Prostate gland (tissue), 2 donors: ENCODE measurements at regions not wholly inside any gene's neighbourhood (a gene's known extent, or its start where the extent isn't known, plus 50 kb on each side); places are given as distances from the start of the nearest gene placed in this dataset.

Source experiments
- DNase-seq: peaks from one replicate; pipeline ENCODE4 v3.0.0-alpha.2; 2019; ENCODE audit warnings: low spot score
- H3K27ac ChIP-seq, 2 donors: fragments of 200-600 bp; sonication (generic); 2 replicates each; pipeline ENCODE4 v1.5.1; 2017 to 2019
- H3K27me3 ChIP-seq: fragments of 200-600 bp; sonication (generic); replicated peaks from 2 replicates; pipeline ENCODE4 v1.5.1; 2019; ENCODE audit not compliant: insufficient read depth
- H3K36me3 ChIP-seq, 2 donors: fragments of 200-600 bp; sonication (generic); 1 replicate in 1 of 2; 2 replicates in 1 of 2; pipeline versions ENCODE4 v1.5.1 to v1.8.1; 2017 to 2019
- H3K4me1 ChIP-seq: fragments of 200-600 bp; sonication (generic); replicated peaks from 2 replicates; pipeline ENCODE4 v1.5.1; 2019
- H3K4me3 ChIP-seq, 2 donors: fragments of 200-600 bp; sonication (generic); 2 replicates each; pipeline ENCODE4 v1.5.1; 2017 to 2019
- H3K9me3 ChIP-seq: fragments of 200-600 bp; sonication (generic); 2 replicates; pipeline ENCODE4 v1.5.1; 2017
- CTCF ChIP-seq, 4 experiments: fragments of 200-600 bp in 2 of 4; fragments of 450-650 bp in 2 of 4; sonication (generic) in 2 of 4; IDR thresholded peaks; 1 replicate in 3 of 4; 2 replicates in 1 of 4; pipeline ENCODE4 v1.5.1; 2016 to 2019; ENCODE audit warnings: antibody characterized with exemption in 4 of 4, mild to moderate bottlenecking in 2 of 4, moderate library complexity in 2 of 4
- POLR2A ChIP-seq: fragments of 450-650 bp; IDR thresholded peaks from one replicate; pipeline ENCODE4 v1.6.1; 2016; ENCODE audit warnings: antibody characterized with exemption, mild to moderate bottlenecking
- POLR2AphosphoS5 ChIP-seq: sonication (generic); formaldehyde crosslinking; IDR thresholded peaks from one replicate; pipeline ENCODE4 v1.6.1; 2017; ENCODE audit warnings: antibody characterized with exemption
- WGBS: methylation state at CpG from one replicate; pipeline ENCODE4 v1.1.5; 2018; 5-methylcytosine and 5-hydroxymethylcytosine counted together
- intact Hi-C: fragments of 100-400 bp; cut with DNase I; formaldehyde crosslinking; loops from one replicate; pipeline ENCODE4 v1.14.2; 2022

- no peak for DNase-seq
These were observed 342.7 kb upstream of the SATB1 start for GRCh38 chr3:18767756-18768303.

GRCh38 chr3:18766974-18767373 lies 341.8 kb upstream of the SATB1 start:
- 14% methylated on average over 2 of the region's 2 CpGs for WGBS
- Histone ChIP-seq H3K9me3 (no peaks in the 10 kb centered on the region), H3K27me3 (no peaks in the 10 kb centered on the region), H3K4me3 (no peak overlapping the region), H3K27ac (no peak overlapping the region), H3K4me1 (no peaks in the 10 kb centered on the region), H3K36me3 (no peaks in the 10 kb centered on the region)
- intact Hi-C loops = no loop called here
- DNase-seq = no peak
- no peak for TF ChIP-seq POLR2A
- TF ChIP-seq POLR2AphosphoS5 = no peak
- TF ChIP-seq CTCF (IDR thresholded peaks at IDR 0.05) = no peak

More at GRCh38 chr3:18767756-18768303, 342.7 kb upstream of the SATB1 start:
- no peaks in the 10 kb centered on the region for H3K36me3 ChIP-seq
- TF ChIP-seq CTCF (IDR thresholded peaks at IDR 0.05) (no peak), POLR2A (no peak), POLR2AphosphoS5 (no peak)
- H3K4me3 ChIP-seq = no peak overlapping the region
- WGBS = 76% methylated on average over 6 of the region's 6 CpGs
- no peaks in the 10 kb centered on the region for H3K27me3 ChIP-seq
- intact Hi-C loops = no loop called here
- no peaks in the 10 kb centered on the region for H3K9me3 ChIP-seq
- no peak overlapping the region for H3K27ac ChIP-seq
- no peaks in the 10 kb centered on the region for H3K4me1 ChIP-seq

- WGBS = 93% methylated on average over 1 of the region's 1 CpG
- DNase-seq = no peak
- Histone ChIP-seq H3K36me3 (no peaks in the 10 kb centered on the region), H3K4me1 (no peaks in the 10 kb centered on the region), H3K27me3 (no peaks in the 10 kb centered on the region), H3K4me3 (no peak overlapping the region), H3K9me3 (no peaks in the 10 kb centered on the region), H3K27ac (no peak overlapping the region)
- TF ChIP-seq POLR2AphosphoS5 (no peak), CTCF (IDR thresholded peaks at IDR 0.05) (no peak), POLR2A (no peak)
- intact Hi-C loops = no loop called here
These were observed 340.5 kb upstream of the SATB1 start for GRCh38 chr3:18765662-18766061.

GRCh38 chr3:18765161-18765560 lies 340.0 kb upstream of the SATB1 start:
- DNase-seq = no peak
- 76% methylated on average over 5 of the region's 5 CpGs for WGBS
- intact Hi-C loops = no loop called here
- Histone ChIP-seq H3K27me3 (no peaks in the 10 kb centered on the region), H3K27ac (no peak overlapping the region), H3K9me3 (no peaks in the 10 kb centered on the region), H3K4me1 (no peaks in the 10 kb centered on the region), H3K36me3 (no peaks in the 10 kb centered on the region), H3K4me3 (no peak overlapping the region)
- TF ChIP-seq POLR2AphosphoS5 (no peak), POLR2A (no peak), CTCF (IDR thresholded peaks at IDR 0.05) (no peak)

- DNase-seq = no peak
- TF ChIP-seq POLR2AphosphoS5 = no peak
- TF ChIP-seq POLR2A = no peak
- no peak for TF ChIP-seq CTCF (IDR thresholded peaks at IDR 0.05)
- WGBS = 78% methylated on average over 4 of the region's 5 CpGs
- Histone ChIP-seq H3K27me3 (no peaks in the 10 kb centered on the region), H3K4me1 (no peaks in the 10 kb centered on the region), H3K36me3 (no peaks in the 10 kb centered on the region), H3K27ac (no peak overlapping the region), H3K4me3 (no peak overlapping the region), H3K9me3 (no peaks in the 10 kb centered on the region)
- intact Hi-C loops = no loop called here
These were observed 336.4 kb upstream of the SATB1 start for GRCh38 chr3:18761530-18761929.
